ENCODE measurements at regions not wholly inside any gene's neighbourhood (a gene's known extent, or its start where the extent isn't known, plus 50 kb on each side); places are given as distances from the start of the nearest gene placed in this dataset.

DNA sequence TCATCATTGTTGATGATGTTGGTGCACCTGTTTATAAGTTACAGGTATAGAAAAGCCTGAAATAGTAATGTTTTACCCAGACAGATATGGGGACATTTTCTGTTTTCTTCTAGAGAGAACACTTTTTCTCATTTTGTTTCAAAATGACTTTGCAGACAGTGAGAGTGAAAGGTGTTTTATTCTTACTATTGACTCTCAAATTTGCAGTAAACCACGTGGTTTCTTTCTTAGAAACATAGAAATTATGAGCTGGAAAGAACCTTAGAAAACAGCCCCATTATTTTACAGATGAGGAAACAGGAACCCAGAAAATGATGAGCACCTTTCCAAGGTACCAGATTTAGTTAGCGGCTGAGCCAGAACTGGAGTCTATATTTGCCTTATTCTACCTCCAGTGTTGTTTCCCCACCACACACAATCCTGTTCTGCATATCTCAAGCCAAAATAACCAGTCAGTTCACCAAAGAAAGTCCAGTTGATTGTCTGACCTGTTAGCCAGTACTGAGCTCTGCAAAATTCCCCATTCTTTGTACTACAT lies 138.9 kb upstream of the AHR start:
- no peaks in the 10 kb centered on the region for H3K4me1 ChIP-seq (ENCODE audit: insufficient read depth, low read length, severe bottlenecking)
- H3K4me3 ChIP-seq (ENCODE audit: low read depth, low read length, poor library complexity, severe bottlenecking): no peak overlapping the region
- no peak overlapping the region for H3K27ac ChIP-seq (ENCODE audit: low read depth, low read length, poor library complexity, severe bottlenecking)
- no peak overlapping the region for H2AFZ ChIP-seq (ENCODE audit: low read length)
- H3K79me2 ChIP-seq (ENCODE audit: insufficient read depth, low read length): no peaks in the 10 kb centered on the region
- H3K36me3 ChIP-seq (ENCODE audit: insufficient read depth, low read length): no peaks in the 10 kb centered on the region
- H4K20me1 ChIP-seq (ENCODE audit: insufficient read depth, low read length): no peaks in the 10 kb centered on the region
- H3F3A ChIP-seq (ENCODE audit: insufficient read depth, low read length): no peaks in the 10 kb centered on the region
- H3K9me3 ChIP-seq (ENCODE audit: low read length): no peaks in the 10 kb centered on the region
- H3K27me3 ChIP-seq (ENCODE audit: insufficient read depth, low read length): no peaks in the 10 kb centered on the region
- no peak for TF ChIP-seq EZH2 (IDR thresholded peaks at IDR 0.05; ENCODE audit: borderline replicate concordance, low read length)
- TF ChIP-seq, protein P1, sequence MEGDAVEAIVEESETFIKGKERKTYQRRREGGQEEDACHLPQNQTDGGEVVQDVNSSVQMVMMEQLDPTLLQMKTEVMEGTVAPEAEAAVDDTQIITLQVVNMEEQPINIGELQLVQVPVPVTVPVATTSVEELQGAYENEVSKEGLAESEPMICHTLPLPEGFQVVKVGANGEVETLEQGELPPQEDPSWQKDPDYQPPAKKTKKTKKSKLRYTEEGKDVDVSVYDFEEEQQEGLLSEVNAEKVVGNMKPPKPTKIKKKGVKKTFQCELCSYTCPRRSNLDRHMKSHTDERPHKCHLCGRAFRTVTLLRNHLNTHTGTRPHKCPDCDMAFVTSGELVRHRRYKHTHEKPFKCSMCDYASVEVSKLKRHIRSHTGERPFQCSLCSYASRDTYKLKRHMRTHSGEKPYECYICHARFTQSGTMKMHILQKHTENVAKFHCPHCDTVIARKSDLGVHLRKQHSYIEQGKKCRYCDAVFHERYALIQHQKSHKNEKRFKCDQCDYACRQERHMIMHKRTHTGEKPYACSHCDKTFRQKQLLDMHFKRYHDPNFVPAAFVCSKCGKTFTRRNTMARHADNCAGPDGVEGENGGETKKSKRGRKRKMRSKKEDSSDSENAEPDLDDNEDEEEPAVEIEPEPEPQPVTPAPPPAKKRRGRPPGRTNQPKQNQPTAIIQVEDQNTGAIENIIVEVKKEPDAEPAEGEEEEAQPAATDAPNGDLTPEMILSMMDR (IDR thresholded peaks at IDR 0.05; ENCODE audit: low read length): no peak
- H3K9ac ChIP-seq (ENCODE audit: low read length): no peak overlapping the region
- H3K9me2 ChIP-seq (ENCODE audit: low read depth, low read length): no peaks in the 10 kb centered on the region
- H3K4me2 ChIP-seq (ENCODE audit: low read length): no peak overlapping the region

DNA sequence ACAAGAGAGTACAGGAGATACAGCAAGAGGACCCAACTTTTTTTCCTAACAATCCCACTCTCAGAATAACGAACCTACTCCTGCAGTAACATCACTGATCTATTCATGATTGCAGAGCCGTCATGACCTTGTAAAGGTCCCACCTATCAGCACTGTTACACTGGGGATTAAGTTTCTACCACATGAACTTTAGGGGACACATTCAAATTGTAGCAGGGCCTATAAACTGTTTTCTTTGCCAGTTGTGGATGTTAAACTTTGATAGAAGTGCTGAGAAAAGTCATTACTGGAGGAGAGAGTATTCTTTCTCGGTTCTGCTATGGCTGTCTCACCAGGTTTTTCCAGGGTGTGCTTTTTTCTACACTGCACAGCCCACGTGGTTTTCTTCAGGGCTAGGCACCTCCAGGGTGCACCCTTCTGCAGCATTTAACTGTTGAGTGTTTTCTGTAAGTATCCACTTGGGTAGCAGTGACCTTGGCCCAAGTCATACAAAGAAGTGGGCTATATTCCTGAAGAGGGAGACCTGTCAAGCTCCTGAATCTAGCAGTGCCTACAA lies 131.6 kb upstream of the AHR start:
- no peak for TF ChIP-seq EZH2 (IDR thresholded peaks at IDR 0.05; ENCODE audit: borderline replicate concordance, low read length)
- TF ChIP-seq, protein P1 (IDR thresholded peaks at IDR 0.05; ENCODE audit: low read length): no peak
- Histone ChIP-seq H3K79me2 (ENCODE audit: insufficient read depth, low read length) (no peaks in the 10 kb centered on the region), H3K9me2 (ENCODE audit: low read depth, low read length) (no peaks in the 10 kb centered on the region), H3K9me3 (ENCODE audit: low read length) (no peaks in the 10 kb centered on the region), H3K9ac (ENCODE audit: low read length) (no peak overlapping the region), H3K4me1 (ENCODE audit: insufficient read depth, low read length, severe bottlenecking) (no peaks in the 10 kb centered on the region), H4K20me1 (ENCODE audit: insufficient read depth, low read length) (no peaks in the 10 kb centered on the region), H3F3A (ENCODE audit: insufficient read depth, low read length) (no peaks in the 10 kb centered on the region), H2AFZ (ENCODE audit: low read length) (no peak overlapping the region), H3K27ac (ENCODE audit: low read depth, low read length, poor library complexity, severe bottlenecking) (no peak overlapping the region), H3K27me3 (ENCODE audit: insufficient read depth, low read length) (no peaks in the 10 kb centered on the region), H3K4me3 (ENCODE audit: low read depth, low read length, poor library complexity, severe bottlenecking) (no peak overlapping the region), H3K4me2 (ENCODE audit: low read length) (no peak overlapping the region), H3K36me3 (ENCODE audit: insufficient read depth, low read length) (no peaks in the 10 kb centered on the region)

DNA sequence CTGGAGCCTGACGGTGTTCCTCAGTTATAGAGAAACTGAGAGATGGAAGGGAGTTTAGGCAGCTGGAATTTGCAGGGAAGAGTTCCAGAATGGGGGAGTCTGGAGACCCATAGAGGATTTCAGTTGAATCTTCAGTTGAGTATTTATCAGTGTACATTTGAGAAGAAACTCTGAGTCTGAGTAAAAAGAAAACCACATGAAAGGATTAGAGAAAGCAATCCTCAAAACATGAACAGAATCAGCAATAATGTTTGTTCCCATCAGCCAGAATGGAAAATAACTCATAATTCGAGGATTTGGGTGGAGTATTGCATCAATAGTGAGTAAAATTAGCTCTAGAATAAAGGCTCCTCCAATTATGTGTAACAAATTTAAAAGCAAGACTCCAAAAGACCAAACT lies 130.0 kb upstream of the AHR start:
- H3K9me3 ChIP-seq (ENCODE audit: low read length): no peaks in the 10 kb centered on the region
- no peak overlapping the region for H2AFZ ChIP-seq (ENCODE audit: low read length)
- H3K4me2 ChIP-seq (ENCODE audit: low read length): no peak overlapping the region
- no peaks in the 10 kb centered on the region for H3K36me3 ChIP-seq (ENCODE audit: insufficient read depth, low read length)
- H3K9me2 ChIP-seq (ENCODE audit: low read depth, low read length): no peaks in the 10 kb centered on the region
- no peaks in the 10 kb centered on the region for H3K27me3 ChIP-seq (ENCODE audit: insufficient read depth, low read length)
- no peaks in the 10 kb centered on the region for H4K20me1 ChIP-seq (ENCODE audit: insufficient read depth, low read length)
- H3K27ac ChIP-seq (ENCODE audit: low read depth, low read length, poor library complexity, severe bottlenecking): no peak overlapping the region
- H3K4me1 ChIP-seq (ENCODE audit: insufficient read depth, low read length, severe bottlenecking): no peaks in the 10 kb centered on the region
- no peaks in the 10 kb centered on the region for H3F3A ChIP-seq (ENCODE audit: insufficient read depth, low read length)
- H3K79me2 ChIP-seq (ENCODE audit: insufficient read depth, low read length): no peaks in the 10 kb centered on the region
- H3K9ac ChIP-seq (ENCODE audit: low read length): no peak overlapping the region
- no peak overlapping the region for H3K4me3 ChIP-seq (ENCODE audit: low read depth, low read length, poor library complexity, severe bottlenecking)
- TF ChIP-seq EZH2 (IDR thresholded peaks at IDR 0.05; ENCODE audit: borderline replicate concordance, low read length): no peak
- TF ChIP-seq, protein P1 (IDR thresholded peaks at IDR 0.05; ENCODE audit: low read length): no peak
